SK-N-DZ (cell line): ENCODE measurements at regions not wholly inside any gene's neighbourhood (a gene's known extent, or its start where the extent isn't known, plus 50 kb on each side); places are given as distances from the start of the nearest gene placed in this dataset.

Source experiments
- DNase-seq: peaks from one replicate; pipeline ENCODE4 v3.0.0-alpha.2; 2015; ENCODE audit warnings: low spot score

- no peak for DNase-seq
Measured at GRCh38 chr11:103530257-103530656, 421.0 kb downstream of the DYNC2H1 start.

- DNase-seq, result no peak
Measured at GRCh38 chr11:103532133-103532788, 423.0 kb downstream of the DYNC2H1 start.

GRCh38 chr11:103534191-103534590 is 425.0 kb downstream of the DYNC2H1 start:
- peak; percentile 8 for DNase-seq

GRCh38 chr11:103534959-103535358 is 425.7 kb downstream of the DYNC2H1 start:
- DNase-seq, result no peak

- DNase-seq, result peak; percentile 25
Measured at GRCh38 chr11:103536335-103536722, 427.1 kb downstream of the DYNC2H1 start.

GRCh38 chr11:103537904-103538502 is 428.8 kb downstream of the DYNC2H1 start:
- DNase-seq, result peak; percentile 9

GRCh38 chr11:103539166-103539565 is 429.9 kb downstream of the DYNC2H1 start:
- no peak for DNase-seq

GRCh38 chr11:103541186-103541795 is 432.1 kb downstream of the DYNC2H1 start:
- DNase-seq, result no peak

GRCh38 chr11:103542851-103543250 is 433.6 kb downstream of the DYNC2H1 start:
- no peak for DNase-seq

GRCh38 chr11:103543456-103543855 is 434.2 kb downstream of the DYNC2H1 start:
- DNase-seq, result no peak

- no peak for DNase-seq
Measured at GRCh38 chr11:103544874-103545273, 435.6 kb downstream of the DYNC2H1 start.

- no peak for DNase-seq
Measured at GRCh38 chr11:103545551-103545950, 436.3 kb downstream of the DYNC2H1 start.

GRCh38 chr11:103546236-103546635 is 437.0 kb downstream of the DYNC2H1 start:
- no peak for DNase-seq

- DNase-seq, result no peak
Measured at GRCh38 chr11:103547024-103547423, 437.8 kb downstream of the DYNC2H1 start.

GRCh38 chr11:103547691-103548090 is 438.5 kb downstream of the DYNC2H1 start:
- no peak for DNase-seq

GRCh38 chr11:103548838-103549237 is 439.6 kb downstream of the DYNC2H1 start:
- no peak for DNase-seq

- DNase-seq, result no peak
Measured at GRCh38 chr11:103550811-103551210, 441.6 kb downstream of the DYNC2H1 start.

- DNase-seq, result no peak
Measured at GRCh38 chr11:103552086-103552485, 442.9 kb downstream of the DYNC2H1 start.

GRCh38 chr11:103556171-103556570 is 446.9 kb downstream of the DYNC2H1 start:
- DNase-seq, result no peak

- no peak for DNase-seq
Measured at GRCh38 chr11:103566116-103566515, 456.9 kb downstream of the DYNC2H1 start.

- DNase-seq, result no peak
Measured at GRCh38 chr11:103581760-103582159, 454.7 kb upstream of the DDI1 start.

- no peak for DNase-seq
Measured at GRCh38 chr11:103582351-103582909, 454.0 kb upstream of the DDI1 start.

GRCh38 chr11:103584021-103584420 is 452.4 kb upstream of the DDI1 start:
- no peak for DNase-seq
